HG03196 (cell line): ENCODE measurements at regions not wholly inside any gene's neighbourhood (a gene's known extent, or its start where the extent isn't known, plus 50 kb on each side); places are given as distances from the start of the nearest gene placed in this dataset.

Experiments used
- ATAC-seq: cut with Tn5 transposase; IDR thresholded peaks from one replicate; pipeline ENCODE4 v1.9.1; 2021; ENCODE audit not compliant: unreplicated experiment

DNA sequence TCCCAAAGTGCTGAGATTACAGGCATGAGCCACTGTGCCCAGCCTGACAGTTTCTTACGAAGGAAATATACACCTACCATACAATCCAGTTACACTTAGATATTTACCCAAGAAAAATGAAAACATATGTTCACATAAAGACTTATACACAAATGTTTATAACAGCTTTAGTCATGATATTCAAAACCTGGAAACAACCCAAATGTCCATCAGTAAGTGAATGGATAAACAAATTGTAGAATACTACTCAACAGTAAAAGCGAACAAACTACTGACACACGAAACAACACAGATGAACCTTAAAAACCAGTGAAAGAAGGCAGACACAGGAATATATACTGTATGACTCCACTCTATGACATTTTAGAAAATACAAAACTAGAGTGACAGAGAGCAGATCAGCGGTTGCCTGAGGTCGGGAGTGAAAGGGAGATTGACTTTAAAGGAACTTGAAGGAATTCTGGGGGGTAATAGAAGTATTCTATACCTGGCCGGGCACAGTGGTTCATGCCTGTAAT lies 83.6 kb downstream of the SPRING1 start:
- ATAC-seq: no peak

DNA sequence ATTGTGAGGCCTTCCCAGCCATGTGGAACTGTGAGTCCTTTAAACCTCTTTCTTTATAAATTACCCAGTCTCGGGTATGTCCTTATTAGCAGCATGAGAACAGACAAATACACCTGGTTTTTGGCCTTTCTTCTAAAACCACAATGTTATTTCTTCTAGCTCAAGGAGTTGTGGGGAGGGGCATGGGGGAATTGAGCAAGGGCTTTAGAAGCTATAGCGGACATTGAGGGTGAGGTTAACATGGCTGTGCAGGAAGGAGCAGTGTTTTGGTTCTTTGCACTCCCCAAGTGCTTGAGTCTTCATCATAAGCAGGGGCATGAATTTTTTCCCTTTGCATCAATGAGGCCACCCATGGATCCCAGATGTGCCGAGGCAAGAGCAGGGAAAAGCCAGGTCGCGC lies 86.8 kb downstream of the SPRING1 start:
- ATAC-seq: no peak

DNA sequence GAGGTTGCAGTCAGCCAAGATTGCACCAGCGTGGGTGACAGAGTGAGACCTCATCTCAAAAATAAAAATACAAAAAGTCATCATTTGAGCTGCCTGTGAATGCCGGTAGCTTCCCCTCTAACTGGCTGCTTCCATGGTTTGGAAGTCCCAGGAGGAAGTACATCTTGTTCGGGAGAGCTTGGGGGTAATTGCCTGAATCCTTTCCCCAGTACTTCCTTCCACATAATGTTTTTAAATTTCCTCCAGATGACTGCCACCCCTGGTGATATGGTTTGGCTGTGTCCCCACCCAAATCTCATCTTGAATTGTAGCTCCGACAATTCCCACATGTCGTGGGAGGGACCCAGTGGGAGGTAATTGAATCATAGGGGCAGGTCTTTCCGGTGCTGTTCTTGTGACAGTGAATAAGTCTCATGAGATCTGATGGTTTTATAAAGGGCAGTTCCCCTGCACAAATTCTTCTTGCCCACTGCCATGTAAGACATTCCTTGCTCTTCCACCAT lies 87.2 kb downstream of the SPRING1 start:
- ATAC-seq: no peak

DNA sequence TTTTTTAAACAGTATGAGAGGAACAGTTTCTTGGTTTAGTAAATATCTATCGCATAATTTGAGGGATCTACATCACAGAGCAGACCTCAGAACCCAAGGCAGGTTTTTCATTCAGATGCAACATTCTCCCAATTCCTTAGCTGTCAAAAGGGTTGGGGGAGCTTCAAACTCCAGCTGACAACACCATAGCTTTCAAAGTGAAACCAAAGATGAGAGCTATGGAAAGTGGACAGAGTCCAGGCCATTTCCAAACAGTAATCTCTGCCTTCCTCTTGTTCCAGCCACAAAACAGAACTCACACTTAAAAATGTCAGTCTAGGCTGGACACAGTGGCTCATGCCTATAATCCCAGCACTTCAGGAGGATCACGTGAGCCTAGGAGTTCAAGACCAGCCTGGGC lies 87.8 kb downstream of the SPRING1 start:
- ATAC-seq: no peak

DNA sequence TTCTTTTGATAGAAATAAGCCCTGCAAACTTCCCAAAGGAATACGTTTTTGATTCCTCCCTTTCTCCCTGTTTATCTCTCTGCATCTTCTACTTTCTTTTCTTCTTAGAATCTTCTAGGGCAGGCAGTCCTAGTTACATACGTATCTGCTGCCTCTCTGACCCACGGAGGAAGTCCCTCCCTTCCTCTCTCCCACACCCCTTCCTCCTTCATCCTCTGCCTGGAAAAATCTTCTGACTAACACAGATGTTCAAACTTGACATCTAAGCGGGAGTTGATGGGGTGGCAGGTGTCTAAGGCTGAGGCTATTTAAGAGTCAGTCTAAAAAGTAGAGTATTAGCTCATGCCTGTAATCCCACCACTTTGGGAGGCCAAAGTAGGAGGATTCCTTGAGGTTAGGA lies 88.6 kb downstream of the MAP1LC3B2 start:
- no peak for ATAC-seq

DNA sequence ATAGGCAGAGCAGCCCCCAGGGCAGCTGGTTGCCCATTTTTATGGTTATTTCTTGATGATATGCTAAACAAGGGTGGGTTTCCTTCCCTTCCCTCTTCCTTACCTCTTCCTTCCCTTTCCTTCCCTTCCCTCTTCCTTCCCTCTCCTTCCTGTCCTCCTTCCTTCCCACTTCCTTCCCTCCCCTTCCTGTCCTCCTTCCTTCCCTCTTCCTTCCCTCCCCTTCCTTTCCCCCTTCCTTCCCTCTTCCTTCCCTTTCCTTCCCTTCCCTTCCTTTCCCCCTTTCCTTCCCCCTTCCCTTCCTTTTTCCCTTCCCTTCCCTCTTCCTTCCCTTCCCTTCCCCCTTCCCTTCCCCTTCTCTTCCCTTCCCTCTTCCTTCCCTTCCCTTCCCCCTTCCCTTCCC lies 87.7 kb downstream of the MAP1LC3B2 start:
- ATAC-seq: no peak

DNA sequence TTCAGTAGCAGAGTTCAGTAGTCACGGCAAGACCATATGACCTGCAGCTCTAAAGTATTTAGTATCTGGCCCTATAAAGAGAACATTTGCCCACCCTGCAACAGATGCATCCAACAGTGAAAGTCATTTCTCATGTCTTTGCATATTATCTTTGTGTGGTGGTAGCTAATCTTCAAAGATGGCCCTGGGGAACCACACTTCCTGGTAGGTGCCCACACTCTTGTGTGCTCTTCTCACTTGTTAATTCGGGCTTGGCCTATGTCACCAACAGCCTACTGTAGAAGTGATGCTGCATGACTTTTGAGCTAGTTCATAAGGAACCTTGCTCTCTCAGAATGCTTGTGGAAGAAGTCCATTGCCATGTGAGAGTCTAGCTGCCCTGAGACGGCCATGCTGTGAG lies 85.6 kb downstream of the MAP1LC3B2 start:
- ATAC-seq: no peak

DNA sequence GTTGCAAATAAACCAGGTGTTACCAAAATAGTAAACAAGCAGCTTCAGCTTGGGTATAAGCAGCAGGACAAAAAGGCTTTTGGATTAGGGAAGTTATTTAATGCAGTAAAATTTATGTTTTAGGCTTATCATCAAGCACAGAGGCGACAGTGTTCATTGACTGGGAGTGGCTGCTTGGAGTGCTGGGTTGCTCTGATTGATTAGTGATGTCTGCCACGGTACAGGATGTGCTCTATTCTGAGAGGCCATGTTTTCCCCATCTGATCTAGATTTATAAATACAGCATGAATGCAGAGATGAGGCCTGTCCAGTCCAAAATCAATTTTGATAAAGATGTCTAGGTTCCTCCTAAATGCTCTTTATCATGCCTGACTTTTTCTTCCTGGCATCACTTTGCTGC lies 83.5 kb downstream of the MAP1LC3B2 start:
- no peak for ATAC-seq

DNA sequence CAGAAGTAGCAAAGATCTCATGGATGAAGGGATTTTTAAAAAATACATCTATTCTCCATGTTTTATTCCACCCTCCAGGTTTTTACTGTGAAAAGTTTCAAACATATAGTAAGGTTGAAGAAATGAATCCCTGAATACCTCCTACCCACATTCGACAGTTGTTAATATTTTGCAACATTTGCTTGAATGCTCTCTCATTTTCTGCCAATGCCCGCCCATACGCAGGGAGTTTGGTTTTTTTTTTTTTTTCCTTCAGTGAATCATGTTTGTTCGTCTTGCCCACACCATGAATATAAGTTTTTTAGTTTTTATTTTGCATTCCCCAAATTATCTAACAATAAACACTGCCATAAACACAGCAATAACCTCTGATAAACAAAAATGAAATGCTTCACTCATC lies 82.9 kb downstream of the MAP1LC3B2 start:
- no peak for ATAC-seq

DNA sequence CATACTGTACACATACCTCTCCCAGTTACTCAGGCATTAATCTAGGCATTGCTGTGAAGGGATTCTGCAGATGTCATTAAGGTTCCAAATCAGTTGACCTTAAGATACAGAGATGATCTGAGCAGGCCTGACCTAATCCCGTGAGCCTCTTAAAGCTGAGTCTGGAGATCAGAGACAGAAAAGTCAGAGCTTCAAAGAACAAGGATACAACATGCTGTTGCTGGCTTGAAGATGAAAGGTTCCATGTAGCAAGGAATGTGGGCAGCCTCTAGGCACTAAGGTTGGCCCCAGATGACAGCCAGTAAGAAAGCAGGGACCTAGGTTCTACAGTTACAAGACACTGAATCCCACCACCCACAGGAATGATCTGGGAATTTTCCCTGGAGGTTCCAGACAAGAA lies 81.1 kb downstream of the MAP1LC3B2 start:
- no peak for ATAC-seq

DNA sequence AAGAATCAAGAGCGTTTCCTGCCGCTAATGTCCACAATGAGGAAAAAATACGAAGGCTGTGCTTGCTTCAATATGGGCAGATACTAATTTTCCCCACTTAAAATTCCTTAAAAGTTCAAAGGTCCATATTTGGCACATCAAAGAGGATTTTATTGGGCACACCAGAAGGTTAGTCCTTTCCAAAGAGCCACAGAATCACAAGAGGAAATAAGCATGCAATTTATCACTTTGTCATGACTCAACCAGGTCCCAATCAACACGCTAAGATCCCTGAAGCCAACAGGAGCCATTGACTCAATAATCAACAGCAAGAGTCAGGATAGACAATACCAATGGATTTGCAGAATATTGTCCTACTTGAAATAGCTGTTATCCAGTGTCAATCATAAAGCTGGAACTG lies 80.6 kb downstream of the MAP1LC3B2 start:
- ATAC-seq: no peak

DNA sequence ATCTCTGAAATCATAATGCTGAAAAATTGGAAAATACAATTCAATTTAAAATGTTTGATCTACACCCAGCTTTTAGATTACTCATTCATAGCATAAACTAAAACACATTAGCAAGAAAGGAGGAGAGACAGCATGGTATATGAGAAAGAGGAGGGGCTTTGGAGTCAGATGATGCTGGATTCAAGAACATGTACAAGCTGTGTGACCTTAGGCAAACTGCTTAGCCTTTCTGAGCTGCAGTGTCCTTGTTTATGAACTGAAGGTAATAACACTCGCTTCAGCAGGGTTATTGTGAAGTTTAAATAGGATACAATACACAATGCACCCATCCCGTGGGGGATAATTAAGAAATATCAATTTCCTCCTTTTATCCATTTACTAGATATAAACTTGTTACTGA lies 79.2 kb downstream of the MAP1LC3B2 start:
- no peak for ATAC-seq

DNA sequence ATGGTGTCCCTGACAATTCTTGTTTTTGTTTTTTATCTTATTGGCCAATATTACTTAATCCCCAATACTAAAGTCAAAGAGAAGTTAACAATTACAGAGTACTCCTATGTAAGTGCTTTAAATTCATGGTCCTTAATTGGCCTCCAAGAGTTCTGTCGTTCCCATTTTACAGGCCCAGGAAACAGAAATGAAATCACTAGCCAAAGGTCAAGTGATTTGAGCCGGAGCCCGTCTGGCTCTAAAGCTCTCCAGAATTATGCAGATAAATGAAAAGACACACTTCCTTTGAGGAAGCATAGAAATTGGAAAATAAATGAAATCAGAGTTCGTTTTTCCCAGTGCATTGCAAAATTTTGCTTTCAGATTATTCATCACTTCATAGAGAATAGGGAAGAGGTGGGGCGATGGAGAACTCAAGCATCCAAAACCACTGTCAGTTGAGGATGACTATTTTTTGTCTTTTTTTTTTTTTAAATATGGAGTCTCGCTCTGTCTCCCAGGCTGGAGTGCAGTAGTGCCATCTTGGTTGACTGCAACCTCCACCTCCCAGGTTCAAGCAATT lies 78.5 kb downstream of the MAP1LC3B2 start:
- ATAC-seq: no peak

DNA sequence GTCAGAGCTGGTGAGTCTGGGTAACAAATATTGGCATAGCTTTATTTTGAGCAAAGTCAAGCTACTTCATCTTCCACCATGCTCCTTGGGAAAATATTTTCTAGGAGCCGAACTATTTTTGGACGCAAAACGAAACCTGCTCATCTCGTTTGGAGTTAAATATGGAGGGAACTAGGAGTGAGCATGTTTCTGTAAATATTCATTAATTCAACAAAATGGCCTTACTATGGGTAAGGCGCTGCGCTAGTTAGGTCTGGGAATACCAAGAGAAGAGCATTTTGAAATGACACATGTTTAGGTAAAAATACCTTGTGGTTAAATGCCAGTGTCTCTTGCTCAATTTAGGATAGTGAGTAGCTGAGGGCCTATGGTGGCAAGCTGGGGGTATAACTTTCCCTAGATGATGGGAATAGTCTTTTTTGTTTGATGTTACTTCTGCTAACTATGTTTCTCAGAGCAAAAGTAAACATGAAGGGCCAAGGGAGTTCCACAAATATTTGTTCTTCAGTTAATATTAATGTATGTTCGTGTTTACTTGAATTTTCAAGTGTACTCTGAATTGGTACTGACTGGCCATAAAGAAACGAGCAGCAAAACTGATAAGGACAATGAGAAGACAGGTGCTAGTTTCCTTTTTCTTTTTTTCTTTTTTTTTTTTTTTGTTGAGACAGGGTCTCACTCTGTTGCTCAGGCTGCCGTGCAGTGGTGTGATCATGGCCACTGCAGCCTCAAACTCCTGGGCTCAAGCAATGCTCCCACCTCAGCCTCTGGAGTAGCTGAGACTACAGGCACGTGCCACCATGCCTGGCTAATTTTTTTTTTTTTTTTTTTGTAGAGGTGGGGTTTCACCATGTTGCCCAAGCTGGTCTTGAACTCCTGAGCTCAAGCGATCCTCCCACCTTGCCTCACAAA lies 77.7 kb downstream of the MAP1LC3B2 start:
- ATAC-seq: no peak

DNA sequence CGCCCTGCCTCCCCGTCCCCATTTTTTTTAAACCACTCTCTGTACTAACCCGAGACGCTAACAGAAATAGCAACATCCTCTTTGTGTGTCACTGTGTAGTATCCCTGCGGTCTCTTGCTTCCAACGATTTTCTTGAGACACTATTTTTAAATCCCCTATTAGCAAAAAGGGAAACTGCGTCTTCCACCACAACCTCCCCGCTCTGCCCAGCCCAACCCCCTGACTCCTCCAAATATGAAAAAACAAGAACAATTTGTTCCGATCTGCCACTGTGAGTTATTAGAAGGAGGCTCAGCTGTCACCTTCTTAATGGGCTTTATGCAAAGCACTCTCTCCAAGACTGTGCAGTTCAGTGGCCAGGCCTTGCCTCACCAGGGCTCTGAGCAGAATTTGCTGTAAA lies 76.3 kb downstream of the MAP1LC3B2 start:
- ATAC-seq: no peak

DNA sequence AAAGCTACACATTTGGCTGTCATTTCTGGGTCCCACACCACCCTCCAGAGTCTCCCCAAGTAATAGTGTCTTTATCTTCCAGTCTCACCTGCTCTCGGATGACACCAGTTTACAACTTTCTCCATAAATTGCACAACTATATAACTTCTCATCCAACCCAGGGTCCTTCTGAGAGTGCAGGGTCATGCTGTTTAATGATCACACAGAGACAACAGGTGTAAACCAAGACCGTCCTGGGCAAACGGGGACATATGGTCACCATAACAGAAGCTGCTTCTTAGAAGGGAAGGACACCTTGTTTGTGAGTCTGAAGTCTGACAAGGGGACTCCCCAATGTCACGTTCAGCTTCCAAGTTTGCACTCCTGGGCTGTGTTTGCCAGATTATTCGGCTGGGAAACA lies 74.3 kb downstream of the MAP1LC3B2 start:
- no peak for ATAC-seq

DNA sequence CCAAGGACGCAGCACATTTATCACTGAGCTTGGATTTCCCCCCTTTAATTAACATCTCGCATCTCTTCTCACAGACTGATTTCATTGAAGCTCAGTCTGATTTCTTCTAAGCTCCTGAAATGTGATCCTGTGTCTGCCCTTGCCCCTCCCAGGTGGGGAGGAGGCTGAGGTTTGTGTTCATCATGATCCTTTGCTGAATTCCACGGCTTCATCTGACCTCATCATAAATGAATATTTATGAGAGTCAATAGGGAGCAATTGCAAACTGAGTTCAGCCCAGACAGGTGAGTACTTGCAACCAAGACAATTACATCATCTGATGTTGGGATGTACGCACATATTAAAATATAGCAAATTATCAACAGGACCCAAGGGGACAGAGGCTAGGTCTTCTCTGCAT lies 72.4 kb downstream of the MAP1LC3B2 start:
- ATAC-seq: no peak

DNA sequence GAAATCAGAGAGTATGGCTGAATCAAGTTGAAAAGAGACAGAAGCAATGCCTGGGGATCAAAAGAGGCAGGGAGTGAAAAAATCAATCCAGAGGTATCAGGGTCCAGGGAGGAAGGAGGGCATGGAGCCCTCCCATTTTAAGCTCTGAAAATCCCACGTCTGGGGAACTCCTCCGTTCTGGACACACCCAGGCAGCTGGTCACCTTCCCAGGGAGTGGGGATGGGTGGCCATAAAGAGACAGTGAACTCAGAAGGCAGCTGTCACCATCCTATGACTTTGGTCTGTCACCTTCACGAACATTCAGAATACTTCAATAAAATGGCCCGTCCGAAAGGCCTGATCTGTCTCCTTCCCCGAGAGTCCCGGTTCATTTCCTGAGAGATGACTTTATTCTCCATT lies 71.6 kb downstream of the MAP1LC3B2 start:
- no peak for ATAC-seq

DNA sequence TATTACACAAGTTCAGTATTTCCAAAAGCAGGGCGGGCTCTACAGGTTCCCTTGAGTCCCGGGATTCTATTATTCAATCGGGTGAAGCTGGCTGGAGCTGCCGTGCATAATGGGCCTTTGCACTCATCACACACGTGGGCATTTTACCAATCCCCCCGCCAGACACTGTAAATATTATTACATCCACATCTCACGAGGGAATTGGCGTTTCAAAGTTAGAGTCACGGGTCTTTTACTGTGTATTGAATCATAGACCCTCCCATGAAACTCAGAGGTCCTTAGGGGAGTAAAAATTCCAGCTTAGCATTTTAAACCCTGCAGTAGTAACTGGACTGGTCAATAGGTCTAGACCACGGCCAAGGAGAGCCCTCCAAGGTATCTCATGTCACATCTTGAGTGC lies 70.3 kb downstream of the MAP1LC3B2 start:
- ATAC-seq: no peak

DNA sequence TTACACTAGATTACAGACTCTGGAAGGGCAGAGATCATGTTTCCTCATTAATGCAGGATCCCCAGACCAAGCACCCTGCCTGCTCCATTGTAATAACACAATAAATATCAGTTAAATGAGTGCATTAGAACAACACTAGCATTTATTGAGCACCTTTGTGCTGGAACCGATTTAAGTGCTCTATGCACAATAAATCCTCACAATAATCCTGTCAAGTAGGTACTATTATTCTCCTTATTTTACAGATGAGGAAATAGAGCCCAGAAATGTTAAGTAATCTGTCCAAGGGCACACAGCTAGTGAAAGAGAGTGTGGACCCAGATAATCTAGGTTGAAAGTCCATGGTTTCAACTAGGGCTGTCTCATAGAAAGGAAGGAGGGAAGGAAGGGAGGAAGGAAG lies 69.8 kb downstream of the MAP1LC3B2 start:
- no peak for ATAC-seq

DNA sequence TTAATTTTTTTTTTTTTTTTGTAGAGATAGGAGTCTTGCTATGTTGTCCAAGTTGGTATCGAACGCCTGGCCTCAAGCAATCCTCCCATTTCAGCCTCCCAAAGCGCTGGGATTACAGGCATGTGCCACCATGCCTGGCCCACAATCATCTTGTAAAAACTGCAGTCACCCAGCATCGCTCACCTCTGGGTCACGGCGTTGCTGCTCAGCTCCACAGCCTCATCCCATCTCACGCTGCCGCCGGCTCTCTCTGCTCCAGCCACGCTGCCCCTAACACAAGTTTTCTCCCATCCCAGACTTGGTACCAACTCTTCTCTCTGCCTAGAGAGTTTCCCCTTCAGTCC lies 69.2 kb downstream of the MAP1LC3B2 start:
- ATAC-seq: no peak
